Tibial artery (tissue), 4 donors: ENCODE measurements at regions not wholly inside any gene's neighbourhood (a gene's known extent, or its start where the extent isn't known, plus 50 kb on each side); places are given as distances from the start of the nearest gene placed in this dataset.

Experiments used
- DNase-seq, 2 donors: peaks; one replicate each; pipeline ENCODE4 v3.0.0-alpha.2; 2019
- H3K27ac ChIP-seq, 2 donors: fragments of 200-600 bp; sonication (generic) in 1 of 2; 1 replicate in 1 of 2; 2 replicates in 1 of 2; pipeline ENCODE4 v1.5.1; 2018 to 2019; ENCODE audit warnings: mild to moderate bottlenecking in 1 of 2
- H3K27me3 ChIP-seq, 2 donors: fragments of 200-600 bp; sonication (generic) in 1 of 2; one replicate each; pipeline versions ENCODE4 v1.5.1 to v1.6.0; 2016 to 2019
- H3K36me3 ChIP-seq, 3 donors: fragments of 200-600 bp; sonication (generic) in 2 of 3; one replicate each; pipeline ENCODE4 v1.5.1; 2016 to 2019; ENCODE audit warnings: mild to moderate bottlenecking in 2 of 3
- H3K4me1 ChIP-seq, 4 donors: fragments of 200-600 bp; sonication (generic) in 2 of 4; 1 replicate in 3 of 4; 2 replicates in 1 of 4; pipeline ENCODE4 v1.5.1; 2016 to 2019
- H3K4me3 ChIP-seq, 2 donors: fragments of 200-600 bp; sonication (generic) in 1 of 2; 1 replicate in 1 of 2; 2 replicates in 1 of 2; pipeline ENCODE4 v1.5.1; 2018 to 2019; ENCODE audit warnings: mild to moderate bottlenecking in 2 of 2
- H3K9me3 ChIP-seq, 3 donors: fragments of 200-600 bp; sonication (generic) in 1 of 3; one replicate each; pipeline ENCODE4 v1.5.1; 2016 to 2019
- CTCF ChIP-seq, 2 experiments: fragments of 200-600 bp in 1 of 2; fragments of 450-650 bp in 1 of 2; IDR thresholded peaks; one replicate each; pipeline ENCODE4 v1.5.1; 2017 to 2019; ENCODE audit warnings: antibody characterized with exemption in 2 of 2, mild to moderate bottlenecking in 1 of 2, moderate library complexity in 1 of 2
- intact Hi-C: fragments of 100-400 bp; cut with DNase I; formaldehyde crosslinking; loops from one replicate; pipeline ENCODE4 v1.15.0; 2023; ENCODE audit warnings: low total_unique reads

GRCh38 chr4:32207456-32207855, 1487.3 kb downstream of the PCDH7 start:
- Histone ChIP-seq H3K27me3 (no peaks in the 10 kb centered on the region), H3K9me3 (peaks cover 0 to 8% (median 0%) of the 10 kb centered on the region in 3 donors), H3K4me3 (no peak overlapping the region), H3K4me1 (no peaks in the 10 kb centered on the region), H3K27ac (no peak overlapping the region), H3K36me3 (no peaks in the 10 kb centered on the region)
- intact Hi-C loops, result no loop called here
- no peak for TF ChIP-seq CTCF (IDR thresholded peaks at IDR 0.05)
- no peak for DNase-seq

GRCh38 chr4:32215277-32215676, 1495.1 kb downstream of the PCDH7 start:
- no peak for TF ChIP-seq CTCF (IDR thresholded peaks at IDR 0.05)
- intact Hi-C loops, result no loop called here
- no peak for DNase-seq
- Histone ChIP-seq H3K27me3 (no peaks in the 10 kb centered on the region), H3K36me3 (no peaks in the 10 kb centered on the region), H3K9me3 (no peaks in the 10 kb centered on the region), H3K27ac (no peak overlapping the region), H3K4me3 (no peak overlapping the region), H3K4me1 (no peaks in the 10 kb centered on the region)

- Histone ChIP-seq H3K4me1 (no peaks in the 10 kb centered on the region), H3K4me3 (no peak overlapping the region), H3K9me3 (no peaks in the 10 kb centered on the region), H3K27ac (no peak overlapping the region), H3K27me3 (no peaks in the 10 kb centered on the region), H3K36me3 (no peaks in the 10 kb centered on the region)
- TF ChIP-seq CTCF (IDR thresholded peaks at IDR 0.05), result no peak
- no peak for DNase-seq
- intact Hi-C loops, result no loop called here
Observed at GRCh38 chr4:32216502-32216901, 1496.3 kb downstream of the PCDH7 start.

GRCh38 chr4:32219306-32220075, 1499.3 kb downstream of the PCDH7 start:
- Histone ChIP-seq H3K4me1 (no peaks in the 10 kb centered on the region), H3K4me3 (no peak overlapping the region), H3K27ac (no peak overlapping the region), H3K9me3 (no peaks in the 10 kb centered on the region), H3K27me3 (no peaks in the 10 kb centered on the region), H3K36me3 (no peaks in the 10 kb centered on the region)
- no peak for TF ChIP-seq CTCF (IDR thresholded peaks at IDR 0.05)
- intact Hi-C loops, result no loop called here
- no peak for DNase-seq

GRCh38 chr4:32226204-32226603, 1506.0 kb downstream of the PCDH7 start:
- no peak for TF ChIP-seq CTCF (IDR thresholded peaks at IDR 0.05)
- Histone ChIP-seq H3K36me3 (no peaks in the 10 kb centered on the region), H3K4me1 (no peaks in the 10 kb centered on the region), H3K4me3 (no peak overlapping the region), H3K9me3 (no peaks in the 10 kb centered on the region), H3K27me3 (no peaks in the 10 kb centered on the region), H3K27ac (no peak overlapping the region)
- DNase-seq, result no peak
- intact Hi-C loops, result no loop called here
